Loucy (cell line): ENCODE measurements at regions not wholly inside any gene's neighbourhood (a gene's known extent, or its start where the extent isn't known, plus 50 kb on each side); places are given as distances from the start of the nearest gene placed in this dataset.
"Not testable (repeated sequence)": the region's sequence is repeated elsewhere in the genome, so short reads cannot be mapped to it uniquely, and the experiment has no call there.

ENCODE experiments used
- H2AFZ ChIP-seq: fragments of 200-600 bp; sonication (generic); 2 replicates; pipeline ENCODE4 v1.6.0; 2016; ENCODE audit warnings: antibody characterized with exemption, mild to moderate bottlenecking, low read length, moderate library complexity
- H3F3A ChIP-seq: fragments of 200-600 bp; 2 replicates; pipeline ENCODE4 v1.6.0; 2016; ENCODE audit warnings: antibody characterized with exemption, low read depth, mild to moderate bottlenecking
- H3K27me3 ChIP-seq: fragments of 200-600 bp; sonication (generic); 2 replicates; pipeline ENCODE4 v1.6.1; 2014; ENCODE audit warnings: low read length, mild to moderate bottlenecking; ENCODE audit not compliant: insufficient read depth, poor library complexity, severe bottlenecking
- H3K36me3 ChIP-seq: fragments of 200-600 bp; sonication (generic); 2 replicates; pipeline ENCODE4 v1.6.1; 2016; ENCODE audit warnings: low read length; ENCODE audit not compliant: insufficient read depth
- H3K4me1 ChIP-seq: fragments of 200-600 bp; sonication (generic); 2 replicates; pipeline ENCODE4 v1.5.1; 2014; ENCODE audit warnings: low read length, mild to moderate bottlenecking; ENCODE audit not compliant: insufficient read depth, poor library complexity, severe bottlenecking
- H3K4me2 ChIP-seq: fragments of 200-600 bp; sonication (generic); 2 replicates; pipeline ENCODE4 v1.6.0; 2014; ENCODE audit warnings: antibody characterized with exemption, low read length, low read depth, mild to moderate bottlenecking; ENCODE audit not compliant: poor library complexity, severe bottlenecking
- H3K4me3 ChIP-seq: fragments of 200-600 bp; sonication (generic); 2 replicates; pipeline ENCODE4 v1.5.1; 2014; ENCODE audit warnings: low read length, mild to moderate bottlenecking, mixed read lengths; ENCODE audit not compliant: poor library complexity, severe bottlenecking
- H3K79me2 ChIP-seq: fragments of 200-600 bp; sonication (generic); 2 replicates; pipeline ENCODE4 v1.6.1; 2014; ENCODE audit warnings: low read length; ENCODE audit not compliant: insufficient read depth
- H3K9ac ChIP-seq: fragments of 200-600 bp; sonication (generic); 2 replicates; pipeline ENCODE4 v1.6.0; 2014; ENCODE audit warnings: mild to moderate bottlenecking, low read depth, low read length, moderate library complexity; ENCODE audit not compliant: poor library complexity, severe bottlenecking
- H3K9me2 ChIP-seq: fragments of 200-600 bp; sonication (generic); replicated peaks from 2 replicates; pipeline ENCODE4 v1.6.1; 2016; ENCODE audit warnings: low read depth, low read length, mixed read lengths
- H3K9me3 ChIP-seq: fragments of 200-600 bp; sonication (generic); 2 replicates; pipeline ENCODE4 v1.6.1; 2014; ENCODE audit warnings: mild to moderate bottlenecking, antibody characterized with exemption, low read length, low read depth; ENCODE audit not compliant: insufficient read depth
- H4K20me1 ChIP-seq: fragments of 200-600 bp; sonication (generic); 2 replicates; pipeline ENCODE4 v1.6.0; 2014; ENCODE audit warnings: antibody characterized with exemption, low read length, mild to moderate bottlenecking; ENCODE audit not compliant: insufficient read depth, poor library complexity, severe bottlenecking
- EZH2phosphoT487 ChIP-seq: fragments of 200-600 bp; IDR thresholded peaks from 2 replicates; pipeline ENCODE4 v1.6.1; 2018; ENCODE audit warnings: antibody characterized with exemption, mild to moderate bottlenecking, moderate library complexity, borderline replicate concordance
- TF ChIP-seq, protein P1 (sequence below): fragments of 200-600 bp; sonication (generic); conservative IDR thresholded peaks from 2 replicates; pipeline ENCODE4 v1.5.1; 2014; ENCODE audit warnings: mild to moderate bottlenecking, antibody characterized with exemption, low read length

GRCh38 chr4:134700251-134700650 lies 498.7 kb upstream of the PABPC4L start:
- no peaks in the 10 kb centered on the region for H3K4me1 ChIP-seq
- H2AFZ ChIP-seq = no peak overlapping the region
- no peaks in the 10 kb centered on the region for H3K9me3 ChIP-seq
- no peaks in the 10 kb centered on the region for H3K27me3 ChIP-seq
- no peaks in the 10 kb centered on the region for H4K20me1 ChIP-seq
- H3F3A ChIP-seq = no peaks in the 10 kb centered on the region
- H3K9me2 ChIP-seq = no peaks in the 10 kb centered on the region
- no peak for TF ChIP-seq EZH2phosphoT487
- TF ChIP-seq, protein P1, sequence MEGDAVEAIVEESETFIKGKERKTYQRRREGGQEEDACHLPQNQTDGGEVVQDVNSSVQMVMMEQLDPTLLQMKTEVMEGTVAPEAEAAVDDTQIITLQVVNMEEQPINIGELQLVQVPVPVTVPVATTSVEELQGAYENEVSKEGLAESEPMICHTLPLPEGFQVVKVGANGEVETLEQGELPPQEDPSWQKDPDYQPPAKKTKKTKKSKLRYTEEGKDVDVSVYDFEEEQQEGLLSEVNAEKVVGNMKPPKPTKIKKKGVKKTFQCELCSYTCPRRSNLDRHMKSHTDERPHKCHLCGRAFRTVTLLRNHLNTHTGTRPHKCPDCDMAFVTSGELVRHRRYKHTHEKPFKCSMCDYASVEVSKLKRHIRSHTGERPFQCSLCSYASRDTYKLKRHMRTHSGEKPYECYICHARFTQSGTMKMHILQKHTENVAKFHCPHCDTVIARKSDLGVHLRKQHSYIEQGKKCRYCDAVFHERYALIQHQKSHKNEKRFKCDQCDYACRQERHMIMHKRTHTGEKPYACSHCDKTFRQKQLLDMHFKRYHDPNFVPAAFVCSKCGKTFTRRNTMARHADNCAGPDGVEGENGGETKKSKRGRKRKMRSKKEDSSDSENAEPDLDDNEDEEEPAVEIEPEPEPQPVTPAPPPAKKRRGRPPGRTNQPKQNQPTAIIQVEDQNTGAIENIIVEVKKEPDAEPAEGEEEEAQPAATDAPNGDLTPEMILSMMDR = no peak
- no peak overlapping the region for H3K4me2 ChIP-seq
- no peaks in the 10 kb centered on the region for H3K79me2 ChIP-seq
- H3K4me3 ChIP-seq = no peak overlapping the region
- H3K9ac ChIP-seq = no peak overlapping the region
- H3K36me3 ChIP-seq = no peaks in the 10 kb centered on the region

GRCh38 chr4:134698831-134699230 lies 497.2 kb upstream of the PABPC4L start:
- H3F3A ChIP-seq, H3K27me3 ChIP-seq, H3K9me2 ChIP-seq, H3K36me3 ChIP-seq, H3K4me3 ChIP-seq, H2AFZ ChIP-seq, H3K4me1 ChIP-seq, H3K79me2 ChIP-seq, H4K20me1 ChIP-seq, H3K4me2 ChIP-seq, H3K9ac ChIP-seq, H3K9me3 ChIP-seq: not testable (repeated sequence)

GRCh38 chr4:134695433-134695832 lies 493.8 kb upstream of the PABPC4L start:
- Histone ChIP-seq H3K4me2 (no peak overlapping the region), H3K27me3 (no peaks in the 10 kb centered on the region), H3F3A (no peaks in the 10 kb centered on the region), H3K36me3 (no peaks in the 10 kb centered on the region), H3K9me3 (no peaks in the 10 kb centered on the region), H3K4me1 (no peaks in the 10 kb centered on the region), H3K4me3 (no peak overlapping the region), H4K20me1 (no peaks in the 10 kb centered on the region), H3K79me2 (no peaks in the 10 kb centered on the region), H3K9ac (no peak overlapping the region), H3K9me2 (no peaks in the 10 kb centered on the region), H2AFZ (no peak overlapping the region)
- no peak for TF ChIP-seq EZH2phosphoT487
- TF ChIP-seq, protein P1 = no peak

- no peaks in the 10 kb centered on the region for H3K27me3 ChIP-seq
- H4K20me1 ChIP-seq = no peaks in the 10 kb centered on the region
- no peaks in the 10 kb centered on the region for H3K9me3 ChIP-seq
- no peak overlapping the region for H3K9ac ChIP-seq
- H2AFZ ChIP-seq = no peak overlapping the region
- TF ChIP-seq, protein P1 = no peak
- no peaks in the 10 kb centered on the region for H3K4me1 ChIP-seq
- no peaks in the 10 kb centered on the region for H3K9me2 ChIP-seq
- H3F3A ChIP-seq = no peaks in the 10 kb centered on the region
- no peak overlapping the region for H3K4me2 ChIP-seq
- H3K79me2 ChIP-seq = no peaks in the 10 kb centered on the region
- no peak overlapping the region for H3K4me3 ChIP-seq
- no peaks in the 10 kb centered on the region for H3K36me3 ChIP-seq
Observed at GRCh38 chr4:134691915-134692314, 490.3 kb upstream of the PABPC4L start.
